Subcutaneous abdominal adipose tissue (tissue), 5 donors: ENCODE measurements at regions not wholly inside any gene's neighbourhood (a gene's known extent, or its start where the extent isn't known, plus 50 kb on each side); places are given as distances from the start of the nearest gene placed in this dataset.

Experiments
- H3K27ac ChIP-seq: one replicate; pipeline ENCODE4 v1.7.0; 2013; ENCODE audit warnings: low read depth, mild to moderate bottlenecking, inconsistent platforms, low read length, moderate library complexity
- H3K27me3 ChIP-seq, 5 donors: one replicate each; pipeline ENCODE4 v1.7.0; 2013; ENCODE audit warnings: low read length in 5 of 5, inconsistent platforms in 1 of 5; ENCODE audit not compliant: control insufficient read depth in 5 of 5, insufficient read depth in 4 of 5
- H3K36me3 ChIP-seq, 5 donors: one replicate each; pipeline ENCODE4 v1.7.0; 2013; ENCODE audit warnings: low read length in 5 of 5; ENCODE audit not compliant: control insufficient read depth in 5 of 5, insufficient read depth in 5 of 5
- H3K4me1 ChIP-seq, 5 donors: one replicate each; pipeline ENCODE4 v1.7.0; 2013; ENCODE audit warnings: low read length in 5 of 5, mild to moderate bottlenecking in 3 of 5, moderate library complexity in 1 of 5; ENCODE audit not compliant: control insufficient read depth in 5 of 5, insufficient read depth in 5 of 5
- H3K4me3 ChIP-seq, 5 donors: one replicate each; pipeline ENCODE4 v1.7.0; 2013; ENCODE audit warnings: low read length in 5 of 5, low read depth in 1 of 5
- H3K9ac ChIP-seq, 5 donors: one replicate each; pipeline ENCODE4 v1.7.0; 2013; ENCODE audit warnings: low read length in 5 of 5, mild to moderate bottlenecking in 4 of 5, moderate library complexity in 3 of 5
- H3K9me3 ChIP-seq, 5 donors: one replicate each; pipeline ENCODE4 v1.7.0; 2013; ENCODE audit warnings: low read length in 5 of 5; ENCODE audit not compliant: control insufficient read depth in 5 of 5
- donor health status: healthy.
- donor health status: healthy.
- donor health status: healthy.
- donor health status: healthy.
- donor health status: healthy.

- Histone ChIP-seq H3K27me3 (peaks cover 3 to 12% (median 6%) of the 10 kb centered on the region in 5 donors), H3K4me1 (peaks cover 0 to 47% (median 0%) of the 10 kb centered on the region in 5 donors), H3K36me3 (no peaks in the 10 kb centered on the region), H3K9me3 (peaks cover 3 to 19% (median 13%) of the 10 kb centered on the region in 5 donors), H3K9ac (no peak overlapping the region), H3K4me3 (no peak overlapping the region), H3K27ac (no peak overlapping the region)
These were observed 623.7 kb downstream of the PTPRU start for GRCh38 chr1:29860056-29860455.

- Histone ChIP-seq H3K27me3 (peaks cover 3 to 13% (median 8%) of the 10 kb centered on the region in 5 donors), H3K4me1 (peaks cover 0 to 48% (median 0%) of the 10 kb centered on the region in 5 donors), H3K9me3 (peaks cover 3 to 16% (median 13%) of the 10 kb centered on the region in 5 donors), H3K27ac (no peak overlapping the region), H3K9ac (no peak overlapping the region), H3K36me3 (no peaks in the 10 kb centered on the region), H3K4me3 (no peak overlapping the region)
These were observed 622.8 kb downstream of the PTPRU start for GRCh38 chr1:29859126-29859525.

GRCh38 chr1:29858646-29859045, 622.3 kb downstream of the PTPRU start:
- no peak overlapping the region for H3K9ac ChIP-seq
- H3K27me3 ChIP-seq = peaks cover 3 to 16% (median 8%) of the 10 kb centered on the region in 5 donors
- peaks cover 0 to 48% (median 0%) of the 10 kb centered on the region in 5 donors for H3K4me1 ChIP-seq
- H3K36me3 ChIP-seq = no peaks in the 10 kb centered on the region
- peak overlapping the region in 1 of 5 donors; percentile 17 for H3K4me3 ChIP-seq
- H3K9me3 ChIP-seq = peaks cover 3 to 16% (median 13%) of the 10 kb centered on the region in 5 donors
- no peak overlapping the region for H3K27ac ChIP-seq

- Histone ChIP-seq H3K4me1 (peaks cover 0 to 50% (median 0%) of the 10 kb centered on the region in 5 donors), H3K27ac (no peak overlapping the region), H3K4me3 (no peak overlapping the region)
These were observed 620.2 kb downstream of the PTPRU start for GRCh38 chr1:29856340-29857114.

GRCh38 chr1:29855561-29856160, 619.3 kb downstream of the PTPRU start:
- Histone ChIP-seq H3K4me3 (no peak overlapping the region), H3K9ac (no peak overlapping the region), H3K4me1 (peaks cover 0 to 50% (median 0%) of the 10 kb centered on the region in 5 donors), H3K27ac (no peak overlapping the region), H3K36me3 (no peaks in the 10 kb centered on the region), H3K9me3 (peaks cover 0 to 4% (median 3%) of the 10 kb centered on the region in 5 donors), H3K27me3 (peaks cover 5 to 15% (median 8%) of the 10 kb centered on the region in 5 donors)

More at GRCh38 chr1:29856340-29857114, 620.2 kb downstream of the PTPRU start:
- Histone ChIP-seq H3K36me3 (no peaks in the 10 kb centered on the region), H3K9me3 (peaks cover 3 to 13% (median 11%) of the 10 kb centered on the region in 5 donors), H3K27me3 (peaks cover 5 to 16% (median 8%) of the 10 kb centered on the region in 5 donors), H3K9ac (no peak overlapping the region)

GRCh38 chr1:29854700-29855276, 618.5 kb downstream of the PTPRU start:
- no peaks in the 10 kb centered on the region for H3K9me3 ChIP-seq
- peaks cover 4 to 18% (median 6%) of the 10 kb centered on the region in 5 donors for H3K27me3 ChIP-seq
- H3K36me3 ChIP-seq = no peaks in the 10 kb centered on the region
- no peak overlapping the region for H3K9ac ChIP-seq
- H3K4me3 ChIP-seq = no peak overlapping the region
- peaks cover 0 to 48% (median 0%) of the 10 kb centered on the region in 5 donors for H3K4me1 ChIP-seq
- H3K27ac ChIP-seq = no peak overlapping the region

- H3K27ac ChIP-seq = no peak overlapping the region
- H3K4me1 ChIP-seq = peaks cover 0 to 38% (median 0%) of the 10 kb centered on the region in 5 donors
- peaks cover 3 to 24% (median 12%) of the 10 kb centered on the region in 5 donors for H3K27me3 ChIP-seq
- no peak overlapping the region for H3K4me3 ChIP-seq
- no peaks in the 10 kb centered on the region for H3K36me3 ChIP-seq
- H3K9ac ChIP-seq = no peak overlapping the region
- no peaks in the 10 kb centered on the region for H3K9me3 ChIP-seq
These were observed 617.5 kb downstream of the PTPRU start for GRCh38 chr1:29853716-29854330.

- H3K4me3 ChIP-seq = no peak overlapping the region
- peaks cover 5 to 24% (median 12%) of the 10 kb centered on the region in 5 donors for H3K27me3 ChIP-seq
- H3K4me1 ChIP-seq = peaks cover 0 to 25% (median 0%) of the 10 kb centered on the region in 5 donors
- no peak overlapping the region for H3K27ac ChIP-seq
- H3K9me3 ChIP-seq = no peaks in the 10 kb centered on the region
- H3K36me3 ChIP-seq = no peaks in the 10 kb centered on the region
- H3K9ac ChIP-seq = no peak overlapping the region
These were observed 615.9 kb downstream of the PTPRU start for GRCh38 chr1:29852248-29852647.

- no peaks in the 10 kb centered on the region for H3K9me3 ChIP-seq
- H3K36me3 ChIP-seq = no peaks in the 10 kb centered on the region
- no peak overlapping the region for H3K27ac ChIP-seq
- peaks cover 0 to 20% (median 0%) of the 10 kb centered on the region in 5 donors for H3K4me1 ChIP-seq
- no peak overlapping the region for H3K4me3 ChIP-seq
- H3K27me3 ChIP-seq = peaks cover 5 to 24% (median 12%) of the 10 kb centered on the region in 5 donors
- no peak overlapping the region for H3K9ac ChIP-seq
These were observed 615.4 kb downstream of the PTPRU start for GRCh38 chr1:29851691-29852090.
